Sigmoid colon (tissue), 4 donors: ENCODE measurements at regions not wholly inside any gene's neighbourhood (a gene's known extent, or its start where the extent isn't known, plus 50 kb on each side); places are given as distances from the start of the nearest gene placed in this dataset.

Source experiments
- EP300 ChIP-seq, 4 donors: sonication (generic); formaldehyde crosslinking; IDR thresholded peaks; one replicate each; pipeline ENCODE4 v1.6.1; 2017; ENCODE audit warnings: antibody characterized with exemption in 4 of 4
- POLR2A ChIP-seq, 2 donors: fragments of 450-650 bp; IDR thresholded peaks; one replicate each; pipeline ENCODE4 v1.6.1; 2016; ENCODE audit warnings: antibody characterized with exemption in 2 of 2, mild to moderate bottlenecking in 2 of 2, moderate library complexity in 2 of 2
- POLR2AphosphoS5 ChIP-seq, 4 donors: sonication (generic); formaldehyde crosslinking; IDR thresholded peaks; one replicate each; pipeline ENCODE4 v1.6.1; 2017; ENCODE audit warnings: antibody characterized with exemption in 4 of 4
- TF ChIP-seq, protein P1 (sequence below), 4 experiments: fragments of 450-650 bp in 3 of 4; fragments of 200-600 bp in 1 of 4; IDR thresholded peaks; one replicate each; pipeline ENCODE4 v1.5.1; 2016 to 2019; ENCODE audit warnings: antibody characterized with exemption in 4 of 4, mild to moderate bottlenecking in 3 of 4, moderate library complexity in 2 of 4

- TF ChIP-seq, protein P1, sequence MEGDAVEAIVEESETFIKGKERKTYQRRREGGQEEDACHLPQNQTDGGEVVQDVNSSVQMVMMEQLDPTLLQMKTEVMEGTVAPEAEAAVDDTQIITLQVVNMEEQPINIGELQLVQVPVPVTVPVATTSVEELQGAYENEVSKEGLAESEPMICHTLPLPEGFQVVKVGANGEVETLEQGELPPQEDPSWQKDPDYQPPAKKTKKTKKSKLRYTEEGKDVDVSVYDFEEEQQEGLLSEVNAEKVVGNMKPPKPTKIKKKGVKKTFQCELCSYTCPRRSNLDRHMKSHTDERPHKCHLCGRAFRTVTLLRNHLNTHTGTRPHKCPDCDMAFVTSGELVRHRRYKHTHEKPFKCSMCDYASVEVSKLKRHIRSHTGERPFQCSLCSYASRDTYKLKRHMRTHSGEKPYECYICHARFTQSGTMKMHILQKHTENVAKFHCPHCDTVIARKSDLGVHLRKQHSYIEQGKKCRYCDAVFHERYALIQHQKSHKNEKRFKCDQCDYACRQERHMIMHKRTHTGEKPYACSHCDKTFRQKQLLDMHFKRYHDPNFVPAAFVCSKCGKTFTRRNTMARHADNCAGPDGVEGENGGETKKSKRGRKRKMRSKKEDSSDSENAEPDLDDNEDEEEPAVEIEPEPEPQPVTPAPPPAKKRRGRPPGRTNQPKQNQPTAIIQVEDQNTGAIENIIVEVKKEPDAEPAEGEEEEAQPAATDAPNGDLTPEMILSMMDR (IDR thresholded peaks at IDR 0.05) = no peak
- no peak for TF ChIP-seq POLR2A (IDR thresholded peaks at IDR 0.05)
- no peak for TF ChIP-seq EP300 (IDR thresholded peaks at IDR 0.05)
- no peak for TF ChIP-seq POLR2AphosphoS5 (IDR thresholded peaks at IDR 0.05)
Observed at GRCh38 chr17:14468858-14469257, 168.0 kb downstream of the HS3ST3B1 start.
